Left lung (tissue), 4 donors: ENCODE measurements at regions not wholly inside any gene's neighbourhood (a gene's known extent, or its start where the extent isn't known, plus 50 kb on each side); places are given as distances from the start of the nearest gene placed in this dataset.

Experiments
- ATAC-seq: fragments of 200-7000 bp; cut with Tn5 transposase; one replicate; pipeline ENCODE4 v1.9.1; 2020; ENCODE audit warnings: moderate library complexity
- DNase-seq, 4 donors: peaks; one replicate each; pipeline ENCODE4 v3.0.0-alpha.2; 2013 to 2020
- H3K27ac ChIP-seq, 2 donors: fragments of 200-600 bp; sonication (generic) in 1 of 2; one replicate each; pipeline versions ENCODE4 v1.5.0 to v1.8.0; 2020 to 2021
- H3K27me3 ChIP-seq, 2 donors: fragments of 200-600 bp; sonication (generic) in 1 of 2; one replicate each; pipeline versions ENCODE4 v1.5.0 to v1.8.0; 2020 to 2021
- H3K36me3 ChIP-seq, 2 donors: fragments of 200-600 bp; sonication (generic) in 1 of 2; one replicate each; pipeline versions ENCODE4 v1.5.0 to v1.8.0; 2020 to 2021
- H3K4me1 ChIP-seq, 2 donors: fragments of 200-600 bp; one replicate each; pipeline ENCODE4 v1.8.0; 2021
- H3K4me3 ChIP-seq, 2 donors: fragments of 200-600 bp; sonication (generic) in 1 of 2; one replicate each; pipeline versions ENCODE4 v1.5.0 to v1.8.0; 2020 to 2021; ENCODE audit warnings: mild to moderate bottlenecking in 1 of 2
- H3K9me3 ChIP-seq, 2 donors: fragments of 200-600 bp; sonication (generic) in 1 of 2; one replicate each; pipeline versions ENCODE4 v1.5.0 to v1.8.0; 2020 to 2021
- CTCF ChIP-seq, 2 donors: fragments of 200-600 bp; sonication (generic) in 1 of 2; IDR thresholded peaks; one replicate each; pipeline versions ENCODE4 v1.5.0 to v1.8.0; 2021; ENCODE audit warnings: antibody characterized with exemption in 2 of 2
- intact Hi-C, 2 donors: fragments of 100-400 bp; cut with DNase I; formaldehyde crosslinking; loops; one replicate each; pipeline versions ENCODE4 v1.11.2 to v1.14.2; 2022
- donor health status: DM: no; HTN: yes; CAD: no.
- donor health status: DM: no; HTN: no; CAD: no.

GRCh38 chr13:90882551-90882950 is 464.9 kb upstream of the MIR17HG start:
- no peaks in the 10 kb centered on the region for H3K27me3 ChIP-seq
- no peak overlapping the region for H3K27ac ChIP-seq
- no peaks in the 10 kb centered on the region for H3K36me3 ChIP-seq
- no peak overlapping the region for H3K4me3 ChIP-seq
- no peak for ATAC-seq
- intact Hi-C loops = no loop called here
- no peak for DNase-seq
- H3K4me1 ChIP-seq = no peaks in the 10 kb centered on the region
- H3K9me3 ChIP-seq = no peaks in the 10 kb centered on the region
- no peak for TF ChIP-seq CTCF (IDR thresholded peaks at IDR 0.05)

GRCh38 chr13:90883592-90883991 is 463.9 kb upstream of the MIR17HG start:
- no peak overlapping the region for H3K4me3 ChIP-seq
- no peaks in the 10 kb centered on the region for H3K27me3 ChIP-seq
- DNase-seq = no peak
- intact Hi-C loops = no loop called here
- no peak for TF ChIP-seq CTCF (IDR thresholded peaks at IDR 0.05)
- no peaks in the 10 kb centered on the region for H3K4me1 ChIP-seq
- ATAC-seq = no peak
- H3K9me3 ChIP-seq = no peaks in the 10 kb centered on the region
- no peaks in the 10 kb centered on the region for H3K36me3 ChIP-seq
- no peak overlapping the region for H3K27ac ChIP-seq

GRCh38 chr13:90884066-90884465 is 463.4 kb upstream of the MIR17HG start:
- ATAC-seq = no peak
- Histone ChIP-seq H3K4me1 (no peaks in the 10 kb centered on the region), H3K9me3 (no peaks in the 10 kb centered on the region), H3K4me3 (no peak overlapping the region), H3K36me3 (no peaks in the 10 kb centered on the region), H3K27me3 (no peaks in the 10 kb centered on the region), H3K27ac (no peak overlapping the region)
- TF ChIP-seq CTCF (IDR thresholded peaks at IDR 0.05) = no peak
- intact Hi-C loops = no loop called here
- no peak for DNase-seq

GRCh38 chr13:90889906-90890834 is 457.3 kb upstream of the MIR17HG start:
- peak; percentile 91 for ATAC-seq

More at GRCh38 chr13:90889906-90890834, 457.3 kb upstream of the MIR17HG start:
- H3K4me3 ChIP-seq = no peak overlapping the region
- no peak for DNase-seq
- no peak overlapping the region for H3K27ac ChIP-seq
- intact Hi-C loops = no loop called here
- H3K27me3 ChIP-seq = no peaks in the 10 kb centered on the region
- H3K4me1 ChIP-seq = no peaks in the 10 kb centered on the region
- no peaks in the 10 kb centered on the region for H3K36me3 ChIP-seq
- no peaks in the 10 kb centered on the region for H3K9me3 ChIP-seq
- no peak for TF ChIP-seq CTCF (IDR thresholded peaks at IDR 0.05)
